Common myeloid progenitor, CD34-positive (primary cell): ENCODE measurements at regions not wholly inside any gene's neighbourhood (a gene's known extent, or its start where the extent isn't known, plus 50 kb on each side); places are given as distances from the start of the nearest gene placed in this dataset.

Experiments
- CTCF ChIA-PET: fragments of 350-600 bp; sonication (Branson Sonifier 250); formaldehyde crosslinking; loops from one replicate; lab custom pipeline; 2021; ENCODE audit warnings: antibody characterized with exemption; lab: Charles Lee
- POLR2A ChIA-PET: fragments of 350-600 bp; sonication (Branson Sonifier 250); formaldehyde crosslinking; loops from one replicate; lab custom pipeline; 2021; ENCODE audit warnings: antibody characterized with exemption; lab: Charles Lee
- DNase-seq, 3 donors: peaks; one replicate each; pipeline versions ENCODE4 v3.0.0 to v3.0.0-alpha.2; 2013
- H3K27ac ChIP-seq, 2 experiments: 1 replicate in 1 of 2; 2 replicates in 1 of 2; pipeline ENCODE4 v1.7.0; 2013; ENCODE audit warnings: inconsistent platforms in 2 of 2, low read length in 2 of 2, mild to moderate bottlenecking in 2 of 2, low read depth in 1 of 2, moderate library complexity in 1 of 2; ENCODE audit not compliant: severe bottlenecking in 2 of 2, insufficient read depth in 1 of 2, poor library complexity in 1 of 2
- H3K27me3 ChIP-seq, 5 experiments: replicated peaks in 2 of 5; 1 replicate in 3 of 5; 2 replicates in 2 of 5; pipeline versions ENCODE4 v1.6.1 to v1.7.0; 2013; ENCODE audit warnings: low read length in 4 of 5, mild to moderate bottlenecking in 2 of 5, moderate library complexity in 2 of 5, inconsistent platforms in 1 of 5; ENCODE audit not compliant: insufficient read depth in 5 of 5, control insufficient read depth in 4 of 5
- H3K36me3 ChIP-seq, 4 experiments: 1 replicate in 2 of 4; 2 replicates in 2 of 4; pipeline versions ENCODE4 v1.6.1 to v1.7.0; 2013; ENCODE audit warnings: low read length in 3 of 4, control low read depth in 1 of 4, mild to moderate bottlenecking in 1 of 4; ENCODE audit not compliant: control insufficient read depth in 4 of 4, insufficient read depth in 4 of 4
- H3K4me1 ChIP-seq, 4 experiments: 1 replicate in 3 of 4; 2 replicates in 1 of 4; pipeline versions ENCODE4 v1.6.1 to v1.7.1; 2013; ENCODE audit warnings: low read length in 3 of 4, mild to moderate bottlenecking in 3 of 4, control low read depth in 1 of 4, inconsistent platforms in 1 of 4, moderate library complexity in 1 of 4; ENCODE audit not compliant: control insufficient read depth in 4 of 4, insufficient read depth in 4 of 4; ENCODE audit errors: control extremely low read depth in 1 of 4
- H3K4me3 ChIP-seq, 7 experiments: 1 replicate in 4 of 7; 2 replicates in 3 of 7; pipeline versions ENCODE4 v1.5.1 to v1.7.0; 2013; ENCODE audit warnings: mild to moderate bottlenecking in 7 of 7, low read length in 6 of 7, moderate library complexity in 6 of 7, inconsistent platforms in 2 of 7, low read depth in 2 of 7, control low read depth in 1 of 7; ENCODE audit not compliant: insufficient read depth in 4 of 7, control insufficient read depth in 1 of 7; ENCODE audit errors: extremely low read depth in 1 of 7
- H3K9me3 ChIP-seq, 5 experiments: 1 replicate in 4 of 5; 2 replicates in 1 of 5; pipeline versions ENCODE4 v1.6.1 to v1.7.1; 2013; ENCODE audit warnings: low read length in 4 of 5, mild to moderate bottlenecking in 2 of 5, inconsistent platforms in 1 of 5, low read depth in 1 of 5, moderate library complexity in 1 of 5; ENCODE audit not compliant: control insufficient read depth in 4 of 5, insufficient read depth in 2 of 5; ENCODE audit errors: control extremely low read depth in 1 of 5
- WGBS: methylation state at CpG from one replicate; pipeline ENCODE4 v1.1.5; 2013; ENCODE audit not compliant: insufficient coverage; 5-methylcytosine and 5-hydroxymethylcytosine counted together

- H3K36me3 ChIP-seq: no peaks in the 10 kb centered on the region
- no peak for DNase-seq
- no peaks in the 10 kb centered on the region for H3K4me1 ChIP-seq
- CTCF ChIA-PET: no interaction called here
- H3K27ac ChIP-seq: no peak overlapping the region
- H3K9me3 ChIP-seq: no peaks in the 10 kb centered on the region
- H3K27me3 ChIP-seq: no peaks in the 10 kb centered on the region
- POLR2A ChIA-PET: no interaction called here
- H3K4me3 ChIP-seq: no peak overlapping the region
Measured at GRCh38 chr13:78736142-78736541, 77.2 kb upstream of the OBI1 start.

- H3K9me3 ChIP-seq: no peaks in the 10 kb centered on the region
- CTCF ChIA-PET: no interaction called here
- WGBS: no CpG with 5 or more reads among the region's 1 CpG
Measured at GRCh38 chr13:78732445-78733017, 73.6 kb upstream of the OBI1 start.

GRCh38 chr13:78722700-78723099 lies 63.7 kb upstream of the OBI1 start:
- Histone ChIP-seq H3K9me3 (no peaks in the 10 kb centered on the region), H3K27ac (no peak overlapping the region), H3K4me3 (no peak overlapping the region), H3K4me1 (no peaks in the 10 kb centered on the region), H3K36me3 (no peaks in the 10 kb centered on the region), H3K27me3 (peaks cover 0 to 3% (median 2%) of the 10 kb centered on the region in 5 experiments)
- no peak for DNase-seq
- POLR2A ChIA-PET: no interaction called here
- 100% methylated on average over 1 of the region's 3 CpGs for WGBS
- CTCF ChIA-PET: no interaction called here

More at GRCh38 chr13:78732445-78733017, 73.6 kb upstream of the OBI1 start:
- Histone ChIP-seq H3K4me1 (no peaks in the 10 kb centered on the region), H3K36me3 (no peaks in the 10 kb centered on the region), H3K27ac (no peak overlapping the region), H3K27me3 (peaks cover 0 to 3% (median 0%) of the 10 kb centered on the region in 5 experiments), H3K4me3 (no peak overlapping the region)
- POLR2A ChIA-PET: no interaction called here
- DNase-seq: no peak

- H3K27me3 ChIP-seq: peaks cover 0 to 3% (median 0%) of the 10 kb centered on the region in 5 experiments
- H3K4me3 ChIP-seq: no peak overlapping the region
- no CpG with 5 or more reads among the region's 2 CpGs for WGBS
- H3K9me3 ChIP-seq: no peaks in the 10 kb centered on the region
- no peaks in the 10 kb centered on the region for H3K36me3 ChIP-seq
- DNase-seq: no peak
- ChIA-PET POLR2A (no interaction called here), CTCF (no interaction called here)
- H3K27ac ChIP-seq: no peak overlapping the region
- H3K4me1 ChIP-seq: no peaks in the 10 kb centered on the region
Measured at GRCh38 chr13:78719367-78719766, 60.4 kb upstream of the OBI1 start.

GRCh38 chr13:78714717-78715116 lies 55.8 kb upstream of the OBI1 start:
- no peaks in the 10 kb centered on the region for H3K36me3 ChIP-seq
- DNase-seq: no peak
- 89% methylated on average over 1 of the region's 1 CpG for WGBS
- POLR2A ChIA-PET: no interaction called here
- H3K9me3 ChIP-seq: no peaks in the 10 kb centered on the region
- no peaks in the 10 kb centered on the region for H3K27me3 ChIP-seq
- no peak overlapping the region for H3K27ac ChIP-seq
- CTCF ChIA-PET: interaction anchor here (1.9 kb wide), 1 partner anchor 39 kb away, joined by 4 read pairs; no protein-coding TSS in a partner anchor
- no peak overlapping the region for H3K4me3 ChIP-seq
- H3K4me1 ChIP-seq: no peaks in the 10 kb centered on the region

GRCh38 chr13:78712831-78713230 lies 53.9 kb upstream of the OBI1 start:
- Histone ChIP-seq H3K9me3 (no peaks in the 10 kb centered on the region), H3K27ac (no peak overlapping the region), H3K4me3 (no peak overlapping the region), H3K27me3 (no peaks in the 10 kb centered on the region), H3K36me3 (no peaks in the 10 kb centered on the region), H3K4me1 (no peaks in the 10 kb centered on the region)
- CTCF ChIA-PET: interaction anchor here (1.9 kb wide), 1 partner anchor 41 kb away, joined by 4 read pairs; no protein-coding TSS in a partner anchor
- POLR2A ChIA-PET: no interaction called here
- WGBS: 93% methylated on average over 2 of the region's 4 CpGs
- no peak for DNase-seq

GRCh38 chr13:78709028-78709427 lies 50.1 kb upstream of the OBI1 start:
- Histone ChIP-seq H3K27ac (no peak overlapping the region), H3K9me3 (no peaks in the 10 kb centered on the region), H3K27me3 (peaks cover 0 to 2% (median 0%) of the 10 kb centered on the region in 5 experiments), H3K36me3 (no peaks in the 10 kb centered on the region), H3K4me1 (no peaks in the 10 kb centered on the region), H3K4me3 (no peak overlapping the region)
- DNase-seq: no peak
- CTCF ChIA-PET: no interaction called here
- no CpG with 5 or more reads among the region's 1 CpG for WGBS
- POLR2A ChIA-PET: no interaction called here
